ENCODE measurements at regions not wholly inside any gene's neighbourhood (a gene's known extent, or its start where the extent isn't known, plus 50 kb on each side); places are given as distances from the start of the nearest gene placed in this dataset.

DNA sequence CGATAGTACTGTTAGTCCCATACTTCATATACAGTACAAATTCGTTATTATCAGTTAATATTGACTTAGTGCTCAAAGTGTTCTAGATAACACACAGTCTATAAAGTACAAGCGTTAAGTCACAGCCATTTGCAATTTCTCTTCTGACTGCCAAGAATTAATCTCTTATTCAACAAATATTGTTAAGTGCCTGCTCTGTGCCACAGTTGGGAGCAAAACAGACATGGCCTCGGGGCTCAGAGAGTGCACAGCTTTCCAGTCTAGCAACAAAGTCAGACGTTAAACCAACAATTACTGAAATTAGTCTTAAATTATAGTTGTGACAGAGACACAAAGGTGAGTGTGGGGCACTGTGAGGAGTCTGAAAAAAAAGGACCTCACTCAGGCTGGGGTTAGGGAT is 113.0 kb upstream of the DPP6 start:
- intact Hi-C loops (cut with micrococcal nuclease; ENCODE audit: unreplicated experiment), result no loop called here
- POLR2A ChIA-PET, result no interaction called here

DNA sequence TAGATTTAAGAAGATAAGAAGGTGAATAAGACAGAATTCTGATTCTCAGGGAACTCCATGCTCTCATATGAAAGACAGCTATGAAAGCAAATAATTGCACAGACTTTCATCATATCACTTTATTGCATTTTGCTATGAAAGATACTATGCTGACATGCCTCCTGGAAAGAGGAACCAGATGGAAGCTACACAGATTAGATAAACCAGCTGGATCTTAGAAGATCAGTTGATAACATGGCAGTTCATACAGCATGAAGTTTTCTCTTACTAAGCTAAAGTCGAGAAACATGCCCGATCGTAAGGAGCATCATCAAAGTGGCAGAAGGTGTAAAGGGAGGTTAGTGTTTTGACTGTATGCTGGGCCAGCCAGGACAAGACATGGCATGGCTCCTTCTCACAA is 112.5 kb upstream of the DPP6 start:
- no peak overlapping the region for H3K27ac ChIP-seq (ENCODE audit: low read length)
- TF ChIP-seq, protein P1, sequence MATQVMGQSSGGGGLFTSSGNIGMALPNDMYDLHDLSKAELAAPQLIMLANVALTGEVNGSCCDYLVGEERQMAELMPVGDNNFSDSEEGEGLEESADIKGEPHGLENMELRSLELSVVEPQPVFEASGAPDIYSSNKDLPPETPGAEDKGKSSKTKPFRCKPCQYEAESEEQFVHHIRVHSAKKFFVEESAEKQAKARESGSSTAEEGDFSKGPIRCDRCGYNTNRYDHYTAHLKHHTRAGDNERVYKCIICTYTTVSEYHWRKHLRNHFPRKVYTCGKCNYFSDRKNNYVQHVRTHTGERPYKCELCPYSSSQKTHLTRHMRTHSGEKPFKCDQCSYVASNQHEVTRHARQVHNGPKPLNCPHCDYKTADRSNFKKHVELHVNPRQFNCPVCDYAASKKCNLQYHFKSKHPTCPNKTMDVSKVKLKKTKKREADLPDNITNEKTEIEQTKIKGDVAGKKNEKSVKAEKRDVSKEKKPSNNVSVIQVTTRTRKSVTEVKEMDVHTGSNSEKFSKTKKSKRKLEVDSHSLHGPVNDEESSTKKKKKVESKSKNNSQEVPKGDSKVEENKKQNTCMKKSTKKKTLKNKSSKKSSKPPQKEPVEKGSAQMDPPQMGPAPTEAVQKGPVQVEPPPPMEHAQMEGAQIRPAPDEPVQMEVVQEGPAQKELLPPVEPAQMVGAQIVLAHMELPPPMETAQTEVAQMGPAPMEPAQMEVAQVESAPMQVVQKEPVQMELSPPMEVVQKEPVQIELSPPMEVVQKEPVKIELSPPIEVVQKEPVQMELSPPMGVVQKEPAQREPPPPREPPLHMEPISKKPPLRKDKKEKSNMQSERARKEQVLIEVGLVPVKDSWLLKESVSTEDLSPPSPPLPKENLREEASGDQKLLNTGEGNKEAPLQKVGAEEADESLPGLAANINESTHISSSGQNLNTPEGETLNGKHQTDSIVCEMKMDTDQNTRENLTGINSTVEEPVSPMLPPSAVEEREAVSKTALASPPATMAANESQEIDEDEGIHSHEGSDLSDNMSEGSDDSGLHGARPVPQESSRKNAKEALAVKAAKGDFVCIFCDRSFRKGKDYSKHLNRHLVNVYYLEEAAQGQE (IDR thresholded peaks at IDR 0.05; ENCODE audit: insufficient read depth in 1 of 2, low read depth in 2 of 2, low read length in 1 of 2), result no peak
- TF ChIP-seq, protein P2, sequence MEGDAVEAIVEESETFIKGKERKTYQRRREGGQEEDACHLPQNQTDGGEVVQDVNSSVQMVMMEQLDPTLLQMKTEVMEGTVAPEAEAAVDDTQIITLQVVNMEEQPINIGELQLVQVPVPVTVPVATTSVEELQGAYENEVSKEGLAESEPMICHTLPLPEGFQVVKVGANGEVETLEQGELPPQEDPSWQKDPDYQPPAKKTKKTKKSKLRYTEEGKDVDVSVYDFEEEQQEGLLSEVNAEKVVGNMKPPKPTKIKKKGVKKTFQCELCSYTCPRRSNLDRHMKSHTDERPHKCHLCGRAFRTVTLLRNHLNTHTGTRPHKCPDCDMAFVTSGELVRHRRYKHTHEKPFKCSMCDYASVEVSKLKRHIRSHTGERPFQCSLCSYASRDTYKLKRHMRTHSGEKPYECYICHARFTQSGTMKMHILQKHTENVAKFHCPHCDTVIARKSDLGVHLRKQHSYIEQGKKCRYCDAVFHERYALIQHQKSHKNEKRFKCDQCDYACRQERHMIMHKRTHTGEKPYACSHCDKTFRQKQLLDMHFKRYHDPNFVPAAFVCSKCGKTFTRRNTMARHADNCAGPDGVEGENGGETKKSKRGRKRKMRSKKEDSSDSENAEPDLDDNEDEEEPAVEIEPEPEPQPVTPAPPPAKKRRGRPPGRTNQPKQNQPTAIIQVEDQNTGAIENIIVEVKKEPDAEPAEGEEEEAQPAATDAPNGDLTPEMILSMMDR (IDR thresholded peaks at IDR 0.05), result no peak
- TF ChIP-seq SIN3A (IDR thresholded peaks at IDR 0.05; ENCODE audit: borderline replicate concordance, insufficient read depth, low read depth, low read length), result no peak
- TF ChIP-seq TCF7L2 (IDR thresholded peaks at IDR 0.05; ENCODE audit: low read depth, low read length), result no peak
- TF ChIP-seq POLR2AphosphoS5 (IDR thresholded peaks at IDR 0.05; ENCODE audit: low read depth, low read length), result no peak
- CTCF ChIA-PET, result no interaction called here

More for the DNA sequence above, 113.0 kb upstream of the DPP6 start:
- CTCF ChIA-PET, result no interaction called here
- Histone ChIP-seq H3K4me3 (ENCODE audit: low read depth in 2 of 2, low read length in 2 of 2) (no peak overlapping the region), H3K36me3 (ENCODE audit: control insufficient read depth, insufficient read depth, low read length) (no peaks in the 10 kb centered on the region), H3K9me3 (ENCODE audit: control insufficient read depth, insufficient read depth, low read depth, low read length) (no peaks in the 10 kb centered on the region), H3K4me1 (ENCODE audit: control insufficient read depth, insufficient read depth, low read length) (no peaks in the 10 kb centered on the region), H3K27ac (ENCODE audit: low read length) (no peak overlapping the region), H3K27me3 (ENCODE audit: control insufficient read depth, insufficient read depth, low read length) (no peaks in the 10 kb centered on the region)
- in situ Hi-C loops (cut with HindIII; ENCODE audit: low pct_unique_long_range_greater_than_20kb, low sequenced_read_pairs), result no loop called here
- DNase-seq (ENCODE audit: low read depth, low spot score) (no peak), ATAC-seq (no peak)
- BruUV-seq (replicated peaks), result no TSS peak
- TF ChIP-seq, protein P1 (IDR thresholded peaks at IDR 0.05; ENCODE audit: insufficient read depth in 1 of 2, low read depth in 2 of 2, low read length in 1 of 2), result no peak
- no peak for TF ChIP-seq POLR2AphosphoS5 (IDR thresholded peaks at IDR 0.05; ENCODE audit: low read depth, low read length)
- TF ChIP-seq SIN3A (IDR thresholded peaks at IDR 0.05; ENCODE audit: borderline replicate concordance, insufficient read depth, low read depth, low read length), result no peak
- TF ChIP-seq, protein P2 (IDR thresholded peaks at IDR 0.05), result no peak
- no peak for TF ChIP-seq TCF7L2 (IDR thresholded peaks at IDR 0.05; ENCODE audit: low read depth, low read length)

More for the DNA sequence above, 112.5 kb upstream of the DPP6 start:
- intact Hi-C loops (cut with micrococcal nuclease; ENCODE audit: unreplicated experiment) (no loop called here), in situ Hi-C loops (cut with HindIII; ENCODE audit: low pct_unique_long_range_greater_than_20kb, low sequenced_read_pairs) (no loop called here)
- Histone ChIP-seq H3K9me3 (ENCODE audit: control insufficient read depth, insufficient read depth, low read depth, low read length) (no peaks in the 10 kb centered on the region), H3K4me1 (ENCODE audit: control insufficient read depth, insufficient read depth, low read length) (no peaks in the 10 kb centered on the region), H3K27me3 (ENCODE audit: control insufficient read depth, insufficient read depth, low read length) (no peaks in the 10 kb centered on the region), H3K4me3 (ENCODE audit: low read depth in 2 of 2, low read length in 2 of 2) (no peak overlapping the region), H3K36me3 (ENCODE audit: control insufficient read depth, insufficient read depth, low read length) (no peaks in the 10 kb centered on the region)
- DNase-seq (ENCODE audit: low read depth, low spot score) (no peak), ATAC-seq (no peak)
- POLR2A ChIA-PET, result no interaction called here
- no TSS peak for BruUV-seq (replicated peaks)
